ENCODE measurements at regions not wholly inside any gene's neighbourhood (a gene's known extent, or its start where the extent isn't known, plus 50 kb on each side); places are given as distances from the start of the nearest gene placed in this dataset.

DNA sequence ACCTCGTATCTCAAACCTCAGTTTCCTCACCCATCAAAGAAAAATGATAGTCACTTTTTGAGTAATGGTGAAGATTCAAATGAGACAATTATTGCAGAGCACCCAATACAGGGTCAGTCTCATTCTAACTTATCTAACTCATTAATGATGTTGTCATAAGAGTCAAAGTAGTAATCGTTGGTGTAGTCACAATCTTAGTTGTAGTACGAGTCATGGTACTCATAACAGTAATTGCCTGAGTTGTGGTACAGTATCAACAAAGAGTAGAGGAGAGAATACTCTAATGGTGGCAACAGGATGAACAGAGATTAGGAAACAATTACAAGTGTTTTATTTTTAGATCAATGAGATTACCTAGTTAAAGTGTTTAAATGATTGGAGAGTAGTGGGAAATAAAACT lies 93.6 kb upstream of the TMTC2 start:
- TF ChIP-seq, protein P1, sequence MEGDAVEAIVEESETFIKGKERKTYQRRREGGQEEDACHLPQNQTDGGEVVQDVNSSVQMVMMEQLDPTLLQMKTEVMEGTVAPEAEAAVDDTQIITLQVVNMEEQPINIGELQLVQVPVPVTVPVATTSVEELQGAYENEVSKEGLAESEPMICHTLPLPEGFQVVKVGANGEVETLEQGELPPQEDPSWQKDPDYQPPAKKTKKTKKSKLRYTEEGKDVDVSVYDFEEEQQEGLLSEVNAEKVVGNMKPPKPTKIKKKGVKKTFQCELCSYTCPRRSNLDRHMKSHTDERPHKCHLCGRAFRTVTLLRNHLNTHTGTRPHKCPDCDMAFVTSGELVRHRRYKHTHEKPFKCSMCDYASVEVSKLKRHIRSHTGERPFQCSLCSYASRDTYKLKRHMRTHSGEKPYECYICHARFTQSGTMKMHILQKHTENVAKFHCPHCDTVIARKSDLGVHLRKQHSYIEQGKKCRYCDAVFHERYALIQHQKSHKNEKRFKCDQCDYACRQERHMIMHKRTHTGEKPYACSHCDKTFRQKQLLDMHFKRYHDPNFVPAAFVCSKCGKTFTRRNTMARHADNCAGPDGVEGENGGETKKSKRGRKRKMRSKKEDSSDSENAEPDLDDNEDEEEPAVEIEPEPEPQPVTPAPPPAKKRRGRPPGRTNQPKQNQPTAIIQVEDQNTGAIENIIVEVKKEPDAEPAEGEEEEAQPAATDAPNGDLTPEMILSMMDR (IDR thresholded peaks at IDR 0.05): no peak
- TF ChIP-seq POLR2A (IDR thresholded peaks at IDR 0.05): no peak
